ENCODE measurements at regions not wholly inside any gene's neighbourhood (a gene's known extent, or its start where the extent isn't known, plus 50 kb on each side); places are given as distances from the start of the nearest gene placed in this dataset.

DNA sequence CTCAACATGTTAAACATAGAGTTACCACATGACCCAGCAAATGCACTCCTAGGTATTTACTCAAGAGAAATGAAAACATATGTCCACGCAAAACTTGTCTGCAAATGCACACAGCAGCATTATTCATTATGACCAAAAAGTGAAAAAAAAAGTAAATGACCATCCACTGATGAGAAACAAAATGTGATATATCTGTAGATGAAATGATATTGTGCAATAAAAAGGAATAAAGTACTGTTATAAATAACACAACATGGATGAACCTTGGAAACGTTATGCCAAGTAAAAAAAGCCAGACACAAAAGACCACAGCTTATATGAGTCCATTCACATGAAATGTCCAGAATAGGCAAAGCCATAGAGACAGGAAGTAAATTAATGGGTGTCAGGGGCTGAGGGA is 61.4 kb upstream of the SKAP2 start:
- Histone ChIP-seq H3K9ac (ENCODE audit: low read length) (no peak overlapping the region), H4K20me1 (ENCODE audit: low read length) (no peaks in the 10 kb centered on the region), H3K9me2 (replicated peaks; ENCODE audit: low read length) (no peaks in the 10 kb centered on the region), H3K4me2 (ENCODE audit: low read length) (no peak overlapping the region), H3K27me3 (ENCODE audit: low read length) (no peaks in the 10 kb centered on the region), H3K4me3 (ENCODE audit: low read length) (no peak overlapping the region), H3K79me2 (ENCODE audit: low read length) (no peaks in the 10 kb centered on the region), H3K9me3 (ENCODE audit: low read length) (no peaks in the 10 kb centered on the region), H3K36me3 (ENCODE audit: low read depth, low read length) (no peaks in the 10 kb centered on the region), H3F3A (ENCODE audit: low read length, unreplicated experiment) (no peaks in the 10 kb centered on the region), H3K27ac (ENCODE audit: low read length) (no peak overlapping the region), H3K4me1 (ENCODE audit: insufficient read depth, low read length) (no peaks in the 10 kb centered on the region), H2AFZ (ENCODE audit: low read length) (no peak overlapping the region)
- DNase-seq (no peak), ATAC-seq (no peak)
- intact Hi-C loops (cut with micrococcal nuclease): no loop called here
- ChIA-PET CTCF (no interaction called here), POLR2A (ENCODE audit: unreplicated experiment) (no interaction called here)
- no TSS peak for BruUV-seq (replicated peaks)
- TF ChIP-seq EZH2phosphoT487 (IDR thresholded peaks at IDR 0.05; ENCODE audit: borderline replicate concordance, low read length) (no peak), EZH2 (IDR thresholded peaks at IDR 0.05; ENCODE audit: low read length, unreplicated experiment) (no peak)
- TF ChIP-seq, protein P1, sequence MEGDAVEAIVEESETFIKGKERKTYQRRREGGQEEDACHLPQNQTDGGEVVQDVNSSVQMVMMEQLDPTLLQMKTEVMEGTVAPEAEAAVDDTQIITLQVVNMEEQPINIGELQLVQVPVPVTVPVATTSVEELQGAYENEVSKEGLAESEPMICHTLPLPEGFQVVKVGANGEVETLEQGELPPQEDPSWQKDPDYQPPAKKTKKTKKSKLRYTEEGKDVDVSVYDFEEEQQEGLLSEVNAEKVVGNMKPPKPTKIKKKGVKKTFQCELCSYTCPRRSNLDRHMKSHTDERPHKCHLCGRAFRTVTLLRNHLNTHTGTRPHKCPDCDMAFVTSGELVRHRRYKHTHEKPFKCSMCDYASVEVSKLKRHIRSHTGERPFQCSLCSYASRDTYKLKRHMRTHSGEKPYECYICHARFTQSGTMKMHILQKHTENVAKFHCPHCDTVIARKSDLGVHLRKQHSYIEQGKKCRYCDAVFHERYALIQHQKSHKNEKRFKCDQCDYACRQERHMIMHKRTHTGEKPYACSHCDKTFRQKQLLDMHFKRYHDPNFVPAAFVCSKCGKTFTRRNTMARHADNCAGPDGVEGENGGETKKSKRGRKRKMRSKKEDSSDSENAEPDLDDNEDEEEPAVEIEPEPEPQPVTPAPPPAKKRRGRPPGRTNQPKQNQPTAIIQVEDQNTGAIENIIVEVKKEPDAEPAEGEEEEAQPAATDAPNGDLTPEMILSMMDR (conservative IDR thresholded peaks at IDR 0.05; ENCODE audit: low read depth, low read length): no peak

DNA sequence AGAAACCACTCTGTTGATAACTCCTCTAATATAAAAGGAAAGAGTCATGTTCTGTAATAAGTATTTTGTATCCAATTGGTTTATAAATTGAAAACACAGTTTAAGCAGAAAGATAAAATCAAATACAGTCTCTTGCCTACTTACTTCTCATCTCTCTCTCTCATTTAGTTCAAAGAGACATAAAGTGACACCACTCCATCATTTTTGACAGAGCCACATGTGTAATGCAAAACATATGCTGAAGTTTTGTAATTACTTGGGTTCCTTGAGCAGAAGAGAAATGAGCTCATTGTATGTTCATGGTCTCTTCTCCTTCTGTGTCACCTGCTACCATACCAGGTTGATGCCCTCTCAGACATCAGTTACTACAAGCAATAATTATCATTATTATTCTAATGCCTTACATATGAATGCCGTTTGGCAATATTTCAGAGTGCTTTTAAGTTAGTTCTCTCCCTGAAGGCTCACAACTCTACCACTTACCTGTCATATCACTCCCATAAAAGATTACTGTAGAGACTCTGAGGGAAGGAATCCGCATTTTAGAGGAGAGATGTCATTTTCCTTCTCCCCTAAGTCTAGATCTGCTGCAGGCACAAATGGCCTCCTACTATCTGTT is 59.9 kb upstream of the SKAP2 start:
- H3K4me2 ChIP-seq (ENCODE audit: low read length): no peak overlapping the region
- DNase-seq (no peak), ATAC-seq (no peak)
- H4K20me1 ChIP-seq (ENCODE audit: low read length): no peaks in the 10 kb centered on the region
- no TSS peak for BruUV-seq (replicated peaks)
- CTCF ChIA-PET: interaction anchor here (0.7 kb wide), 1 partner anchor 850 kb away, joined by 5 read pairs; no protein-coding TSS in a partner anchor
- no peaks in the 10 kb centered on the region for H3K79me2 ChIP-seq (ENCODE audit: low read length)
- POLR2A ChIA-PET (ENCODE audit: unreplicated experiment): no interaction called here
- no peaks in the 10 kb centered on the region for H3K9me3 ChIP-seq (ENCODE audit: low read length)
- H3K27me3 ChIP-seq (ENCODE audit: low read length): no peaks in the 10 kb centered on the region
- no peak overlapping the region for H3K27ac ChIP-seq (ENCODE audit: low read length)
- no peaks in the 10 kb centered on the region for H3K9me2 ChIP-seq (replicated peaks; ENCODE audit: low read length)
- TF ChIP-seq EZH2 (IDR thresholded peaks at IDR 0.05; ENCODE audit: low read length, unreplicated experiment): no peak
- no peak for TF ChIP-seq EZH2phosphoT487 (IDR thresholded peaks at IDR 0.05; ENCODE audit: borderline replicate concordance, low read length)
- TF ChIP-seq, protein P1 (conservative IDR thresholded peaks at IDR 0.05; ENCODE audit: low read depth, low read length): no peak
- intact Hi-C loops (cut with micrococcal nuclease): no loop called here
- no peak overlapping the region for H2AFZ ChIP-seq (ENCODE audit: low read length)
- H3F3A ChIP-seq (ENCODE audit: low read length, unreplicated experiment): no peaks in the 10 kb centered on the region
- H3K4me3 ChIP-seq (ENCODE audit: low read length): no peak overlapping the region
- H3K36me3 ChIP-seq (ENCODE audit: low read depth, low read length): no peaks in the 10 kb centered on the region
- no peaks in the 10 kb centered on the region for H3K4me1 ChIP-seq (ENCODE audit: insufficient read depth, low read length)
- H3K9ac ChIP-seq (ENCODE audit: low read length): no peak overlapping the region

DNA sequence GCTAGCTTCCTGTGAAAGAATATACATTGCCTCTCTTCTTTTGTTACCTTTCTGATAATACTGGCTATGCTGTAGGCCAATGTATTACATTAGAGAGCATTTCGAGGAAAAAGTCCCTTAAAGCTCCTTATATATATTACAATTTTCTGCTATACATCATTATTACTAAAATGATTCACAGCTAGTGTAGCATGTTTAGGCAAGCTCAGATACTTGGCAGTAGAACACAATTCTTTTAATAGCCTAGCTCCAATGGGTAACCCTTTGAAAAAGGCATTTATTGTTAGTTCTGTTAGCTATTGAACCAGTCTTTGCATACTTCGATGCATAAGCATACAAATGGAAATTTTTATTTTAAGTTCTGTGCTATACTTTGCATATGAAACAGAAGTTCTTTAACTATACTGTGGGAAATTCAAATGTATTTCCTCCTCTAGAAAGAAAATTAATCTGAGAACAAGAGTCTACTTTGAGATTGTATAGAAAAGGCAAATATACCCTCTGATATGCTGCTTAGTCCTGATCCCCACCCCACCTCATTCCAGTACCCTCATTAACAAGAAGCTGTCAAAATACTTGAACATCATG is 55.6 kb upstream of the SKAP2 start:
- no peak for DNase-seq
- POLR2A ChIA-PET (ENCODE audit: unreplicated experiment): no interaction called here

More for the DNA sequence above, 55.6 kb upstream of the SKAP2 start:
- intact Hi-C loops (cut with micrococcal nuclease): no loop called here
- ATAC-seq: no peak
- Histone ChIP-seq H3K27ac (ENCODE audit: low read length) (no peak overlapping the region), H3K9ac (ENCODE audit: low read length) (no peak overlapping the region), H3K27me3 (ENCODE audit: low read length) (no peaks in the 10 kb centered on the region), H3K9me3 (ENCODE audit: low read length) (no peaks in the 10 kb centered on the region), H2AFZ (ENCODE audit: low read length) (no peak overlapping the region), H4K20me1 (ENCODE audit: low read length) (no peaks in the 10 kb centered on the region), H3K4me2 (ENCODE audit: low read length) (no peak overlapping the region), H3K79me2 (ENCODE audit: low read length) (no peaks in the 10 kb centered on the region), H3K36me3 (ENCODE audit: low read depth, low read length) (no peaks in the 10 kb centered on the region), H3K4me3 (ENCODE audit: low read length) (no peak overlapping the region), H3K9me2 (replicated peaks; ENCODE audit: low read length) (no peaks in the 10 kb centered on the region), H3F3A (ENCODE audit: low read length, unreplicated experiment) (no peaks in the 10 kb centered on the region), H3K4me1 (ENCODE audit: insufficient read depth, low read length) (peaks cover 3% of the 10 kb centered on the region; the same call in 1 of the 2 replicates)
- CTCF ChIA-PET: interaction anchor here (0.6 kb wide), 1 partner anchor 214 kb away, joined by 3 read pairs; no protein-coding TSS in a partner anchor
- no peak for TF ChIP-seq EZH2phosphoT487 (IDR thresholded peaks at IDR 0.05; ENCODE audit: borderline replicate concordance, low read length)
- TF ChIP-seq, protein P1 (conservative IDR thresholded peaks at IDR 0.05; ENCODE audit: low read depth, low read length): no peak
- TF ChIP-seq EZH2 (IDR thresholded peaks at IDR 0.05; ENCODE audit: low read length, unreplicated experiment): no peak
- BruUV-seq (replicated peaks): no TSS peak

All from PC-3 (cell line).